Heart left ventricle (tissue), 13 donors: ENCODE measurements at regions not wholly inside any gene's neighbourhood (a gene's known extent, or its start where the extent isn't known, plus 50 kb on each side); places are given as distances from the start of the nearest gene placed in this dataset.
"Not testable (repeated sequence)": the region's sequence is repeated elsewhere in the genome, so short reads cannot be mapped to it uniquely, and the experiment has no call there.

Experiments
- CTCF ChIP-seq, 12 donors: fragments of 200-600 bp; sonication (generic) in 4 of 12; IDR thresholded peaks; one replicate each; pipeline versions ENCODE4 v1.5.0 to v1.8.0; 2018 to 2022; ENCODE audit warnings: antibody characterized with exemption in 12 of 12, mild to moderate bottlenecking in 5 of 12
- POLR2A ChIP-seq, 2 donors: fragments of 450-650 bp; IDR thresholded peaks; one replicate each; pipeline ENCODE4 v1.6.1; 2017; ENCODE audit warnings: antibody characterized with exemption in 2 of 2, mild to moderate bottlenecking in 2 of 2, moderate library complexity in 2 of 2
- donor health status: ischemic (EF 13 %, LVEDD 7.1; RV severe dilation, severe dysfunction).
- donor health status: DM: no; HTN: yes; CAD: no.
- donor health status: DM: no; HTN: no; CAD: no.
- donor health status: ischemic (EF 25% LVEDD 6.9; RV normal size, moderate dysfunction).
- donor health status: ischemic (EF 25% LVEDD 5.7; RV mildly dilated, moderate dysfunction).
- donor health status: ischemic (EF 35%, LVEDD 5.7; RV mildly dilated, moderate dysfunction).
- donor health status: nonischemic (EF 11% LVEDD 7.7; RV severe dilation, severe dysfunction).
- donor health status: DM: yes; HTN: yes; CAD: no.
- donor health status: PGD.
- donor health status: ischemic (EF 29% LVEDD 5.4; RV normal size, mild dysfunction).
- donor health status: nonischemic (EF 23%, LVEDD 6.1; RV moderate dilation, normal function).

DNA sequence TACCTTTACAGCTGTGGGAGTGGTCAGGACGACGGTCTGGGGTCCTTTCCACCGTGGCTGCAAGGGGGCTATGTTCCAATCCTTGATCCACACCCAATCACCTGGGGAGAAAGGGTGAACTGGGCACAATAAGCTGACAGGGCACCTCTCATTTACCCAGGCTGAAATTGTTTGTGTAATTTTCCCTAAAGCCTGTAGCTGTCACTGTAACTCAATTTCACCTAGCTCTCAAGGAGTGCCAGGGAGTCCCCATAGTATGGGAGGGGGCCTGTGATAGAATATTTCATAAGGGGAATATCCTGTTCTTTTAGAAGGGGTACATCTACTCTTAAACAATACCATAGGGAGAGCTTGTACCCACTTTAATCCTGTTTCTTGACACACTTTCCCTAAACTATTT lies 51.7 kb upstream of the COX7C start:
- TF ChIP-seq CTCF, POLR2A (IDR thresholded peaks at IDR 0.05): not testable (repeated sequence)
